GM18511 (cell line): ENCODE measurements at regions not wholly inside any gene's neighbourhood (a gene's known extent, or its start where the extent isn't known, plus 50 kb on each side); places are given as distances from the start of the nearest gene placed in this dataset.

Source experiments
- ATAC-seq: cut with Tn5 transposase; IDR thresholded peaks from one replicate; pipeline ENCODE4 v1.9.1; 2021; ENCODE audit warnings: mild to moderate bottlenecking, moderate library complexity; ENCODE audit not compliant: unreplicated experiment

GRCh38 chr5:66459728-66460127 lies 136.5 kb upstream of the MAST4 start:
- ATAC-seq: no peak

- no peak for ATAC-seq
These were observed 128.6 kb upstream of the MAST4 start for GRCh38 chr5:66467564-66467963.

GRCh38 chr5:66469684-66470083 lies 126.5 kb upstream of the MAST4 start:
- no peak for ATAC-seq

GRCh38 chr5:66472010-66472409 lies 124.2 kb upstream of the MAST4 start:
- no peak for ATAC-seq

DNA sequence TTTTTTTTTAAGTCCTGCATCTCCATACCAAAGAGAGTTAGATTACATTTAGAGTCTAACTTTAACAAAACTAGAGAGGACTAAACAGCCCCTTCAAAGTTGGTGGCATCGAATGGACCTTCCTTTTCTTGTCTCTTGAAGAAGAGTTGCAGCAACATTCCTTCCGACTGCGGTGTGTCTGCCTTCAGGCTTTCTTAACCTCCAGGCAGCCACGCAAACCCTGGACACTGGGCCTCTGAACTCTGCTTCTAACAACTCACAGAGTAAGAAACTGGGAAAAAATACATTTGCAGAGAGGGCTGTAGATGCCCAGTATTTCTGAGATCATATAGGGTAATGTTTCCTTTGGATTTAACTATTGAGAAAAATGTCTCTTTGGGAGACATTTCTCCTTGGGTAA lies 120.5 kb upstream of the MAST4 start:
- ATAC-seq: no peak

DNA sequence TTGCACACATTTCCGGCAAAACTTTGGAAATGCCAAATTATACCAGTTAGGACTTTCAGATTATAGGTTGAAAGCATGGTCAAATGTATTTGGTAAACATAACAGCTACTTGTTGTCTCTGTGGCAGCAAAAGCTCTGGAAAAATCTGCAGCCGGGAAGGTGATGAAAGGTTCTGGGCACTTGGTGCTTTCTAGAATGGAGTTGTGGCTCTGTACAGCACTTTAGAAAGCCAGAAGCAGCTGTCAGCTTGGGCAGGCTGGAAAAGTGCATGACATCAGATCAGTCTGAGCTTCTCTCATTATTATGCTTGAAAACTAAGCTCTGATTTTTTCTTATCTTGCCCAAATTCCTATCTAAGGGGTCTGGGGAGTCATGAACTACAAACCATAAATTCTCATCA lies 118.6 kb upstream of the MAST4 start:
- ATAC-seq: no peak

DNA sequence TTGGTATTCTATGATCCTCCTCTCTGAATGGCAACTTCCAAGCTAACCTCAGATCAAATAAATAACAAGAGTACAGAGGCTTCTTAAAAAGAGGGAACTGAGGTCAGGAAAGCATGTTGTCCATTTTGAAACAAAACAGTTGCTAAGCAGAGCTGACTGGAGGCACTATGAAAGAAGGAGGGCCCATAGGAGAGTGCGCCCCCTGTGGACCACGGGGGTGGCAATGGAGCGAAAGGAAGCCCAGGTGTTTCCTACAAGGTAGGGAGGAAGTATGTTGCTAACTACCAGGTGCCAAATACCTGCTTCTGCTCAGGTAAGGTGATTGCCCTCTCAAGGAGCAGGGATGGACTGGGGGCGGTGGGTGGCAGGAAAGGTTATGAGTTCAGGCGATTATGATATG lies 101.8 kb upstream of the MAST4 start:
- no peak for ATAC-seq

- no peak for ATAC-seq
These were observed 97.4 kb upstream of the MAST4 start for GRCh38 chr5:66498791-66499207.

- no peak for ATAC-seq
These were observed 92.9 kb upstream of the MAST4 start for GRCh38 chr5:66503203-66503789.

GRCh38 chr5:66507106-66507505 lies 89.1 kb upstream of the MAST4 start:
- ATAC-seq: no peak

DNA sequence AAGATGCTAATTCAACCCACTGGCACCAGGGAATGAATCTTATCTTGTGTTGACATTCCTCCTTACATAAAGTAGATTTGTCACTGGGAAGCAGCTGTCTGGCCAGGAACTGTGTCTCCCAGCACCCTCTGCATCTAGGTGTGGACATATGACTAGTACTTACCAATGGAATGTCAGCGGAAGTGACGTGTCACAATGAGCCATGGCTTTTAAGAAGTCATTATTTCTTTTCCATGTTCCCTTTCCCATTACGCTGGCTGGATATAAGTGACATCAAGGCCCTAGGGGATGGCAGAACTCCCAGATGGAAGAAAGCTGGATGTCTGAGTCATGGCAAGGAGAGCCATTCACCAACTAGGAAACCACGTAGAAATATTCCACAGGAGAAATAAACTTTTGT lies 84.7 kb upstream of the MAST4 start:
- ATAC-seq: no peak

DNA sequence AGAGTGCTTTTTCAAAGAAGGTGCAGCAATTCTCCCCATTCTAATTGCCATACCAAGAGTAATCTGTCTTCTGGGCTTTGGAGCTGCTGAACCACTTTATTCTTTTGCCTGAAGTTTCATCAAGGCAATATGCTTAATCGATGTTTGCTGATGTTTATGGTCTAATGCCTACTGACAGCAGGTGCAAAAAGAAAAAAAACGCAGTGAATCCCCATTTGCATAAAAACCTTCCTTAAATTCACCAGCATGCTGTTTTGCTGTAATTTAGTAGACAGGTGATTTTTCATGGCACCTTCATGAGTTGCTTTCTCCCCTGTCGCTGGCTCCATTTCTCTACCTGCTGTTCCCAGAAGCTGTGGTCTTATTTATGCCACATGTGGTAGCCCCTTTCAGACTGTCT lies 83.1 kb upstream of the MAST4 start:
- no peak for ATAC-seq

DNA sequence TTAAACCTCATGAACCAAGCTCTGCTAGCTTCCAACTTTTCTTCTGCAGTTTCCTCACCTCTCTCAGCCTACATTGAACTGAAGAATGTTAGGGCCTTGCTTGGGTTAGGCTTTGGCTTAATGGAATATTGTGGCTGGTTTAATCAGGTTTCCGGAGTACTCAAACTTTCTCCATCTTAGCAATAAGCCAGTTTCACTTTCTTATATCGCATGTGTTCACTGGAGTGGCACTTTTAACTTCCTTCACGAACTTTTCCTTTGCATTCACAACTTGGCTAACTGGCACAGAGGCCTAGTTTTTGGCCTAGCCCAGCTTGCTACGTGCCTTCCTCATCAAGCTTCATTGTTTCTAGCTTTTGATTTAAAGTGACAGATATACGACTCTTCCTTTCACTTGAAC lies 81.0 kb upstream of the MAST4 start:
- ATAC-seq: no peak

DNA sequence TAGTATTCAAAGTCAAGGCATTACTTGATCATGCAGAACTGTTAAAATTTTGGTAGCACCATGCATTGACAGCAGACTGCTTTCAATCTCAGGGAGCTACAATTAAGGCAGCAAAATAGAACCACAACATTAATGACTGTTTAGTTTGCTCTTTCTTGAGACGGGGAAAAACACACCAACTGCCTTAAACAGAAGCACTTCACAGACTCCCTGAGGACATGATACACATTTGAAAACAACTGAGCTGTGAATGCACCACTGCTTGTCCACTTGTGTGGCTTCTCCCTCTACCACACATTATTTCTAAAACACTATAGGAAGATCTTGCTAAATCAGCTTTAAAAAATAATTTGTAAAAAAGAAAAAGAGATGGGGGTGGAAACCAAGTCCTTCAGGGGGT lies 79.6 kb upstream of the MAST4 start:
- ATAC-seq: no peak

DNA sequence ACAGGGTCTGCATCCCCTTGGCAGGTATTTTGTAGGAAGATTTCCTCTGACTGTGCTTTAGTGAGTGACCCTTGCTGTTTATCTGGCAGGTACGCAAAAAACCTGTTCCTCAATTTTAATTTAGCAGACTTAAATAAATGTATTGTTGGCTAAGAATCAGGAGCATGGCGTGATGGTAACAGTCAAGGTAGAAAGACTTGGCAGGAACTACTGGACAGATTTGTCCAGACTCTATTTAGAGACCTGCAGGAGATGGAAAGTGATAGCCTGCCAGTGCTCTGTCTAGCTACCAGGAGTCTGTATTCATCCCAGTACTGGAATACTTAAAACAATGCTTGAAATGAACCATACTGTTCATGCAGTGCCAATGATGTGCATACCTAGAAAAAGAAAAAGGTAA lies 78.8 kb upstream of the MAST4 start:
- ATAC-seq: no peak

GRCh38 chr5:66518052-66518451 lies 78.1 kb upstream of the MAST4 start:
- no peak for ATAC-seq

GRCh38 chr5:66518753-66519152 lies 77.4 kb upstream of the MAST4 start:
- no peak for ATAC-seq

- no peak for ATAC-seq
These were observed 76.6 kb upstream of the MAST4 start for GRCh38 chr5:66519626-66520025.

GRCh38 chr5:66520854-66521253 lies 75.3 kb upstream of the MAST4 start:
- ATAC-seq: no peak

- no peak for ATAC-seq
These were observed 68.6 kb upstream of the MAST4 start for GRCh38 chr5:66527478-66528035.

GRCh38 chr5:66529182-66529581 lies 67.0 kb upstream of the MAST4 start:
- ATAC-seq: no peak

GRCh38 chr5:66529704-66530103 lies 66.5 kb upstream of the MAST4 start:
- no peak for ATAC-seq

GRCh38 chr5:66538126-66538525 lies 58.1 kb upstream of the MAST4 start:
- ATAC-seq: no peak
